RWPE2 (cell line): ENCODE measurements at regions not wholly inside any gene's neighbourhood (a gene's known extent, or its start where the extent isn't known, plus 50 kb on each side); places are given as distances from the start of the nearest gene placed in this dataset.

Experiments used
- ATAC-seq: fragments of 200-7000 bp; cut with Tn5 transposase; 3 replicates; pipeline ENCODE4 v1.9.1; 2021; ENCODE audit warnings: low read depth
- DNase-seq: peaks from one replicate; pipeline ENCODE4 v3.0.0-alpha.2; 2020; ENCODE audit warnings: low spot score
- H3K27ac ChIP-seq: fragments of 450-650 bp; 2 replicates; pipeline ENCODE4 v1.5.1; 2017; ENCODE audit warnings: mild to moderate bottlenecking; ENCODE audit not compliant: poor library complexity, severe bottlenecking
- H3K27me3 ChIP-seq: fragments of 250-450 bp; sonication (Bioruptor Pico); 2 replicates; pipeline ENCODE4 v1.5.1; 2021; ENCODE audit warnings: mild to moderate bottlenecking, moderate library complexity; ENCODE audit not compliant: insufficient read depth, poor library complexity, severe bottlenecking
- H3K36me3 ChIP-seq: fragments of 250-450 bp; sonication (Bioruptor Pico); 2 replicates; pipeline ENCODE4 v1.5.1; 2020; ENCODE audit warnings: low read depth, mild to moderate bottlenecking, moderate library complexity
- H3K4me1 ChIP-seq: fragments of 250-450 bp; sonication (Bioruptor Pico); 2 replicates; pipeline ENCODE4 v1.5.1; 2021; ENCODE audit warnings: mild to moderate bottlenecking, moderate library complexity; ENCODE audit not compliant: insufficient read depth, poor library complexity, severe bottlenecking
- H3K4me3 ChIP-seq: fragments of 250-450 bp; sonication (Bioruptor Pico); 2 replicates; pipeline ENCODE4 v1.5.1; 2021; ENCODE audit warnings: mild to moderate bottlenecking, moderate library complexity; ENCODE audit not compliant: severe bottlenecking
- H3K9me3 ChIP-seq: fragments of 250-450 bp; sonication (Bioruptor Pico); 2 replicates; pipeline ENCODE4 v1.5.1; 2021; ENCODE audit warnings: mild to moderate bottlenecking, moderate library complexity; ENCODE audit not compliant: severe bottlenecking
- TF ChIP-seq, protein P1 (sequence below): fragments of 450-650 bp; IDR thresholded peaks from one replicate; pipeline ENCODE4 v1.5.1; 2017; ENCODE audit warnings: mild to moderate bottlenecking, moderate library complexity; ENCODE audit not compliant: poor library complexity, severe bottlenecking

GRCh38 chr15:62928242-62928999 is 114.1 kb upstream of the TPM1 start:
- Histone ChIP-seq H3K27me3 (no peaks in the 10 kb centered on the region), H3K36me3 (no peaks in the 10 kb centered on the region), H3K27ac (peak overlapping the region; percentile 94), H3K4me3 (no peak overlapping the region), H3K4me1 (peaks cover 19% of the 10 kb centered on the region), H3K9me3 (no peaks in the 10 kb centered on the region)
- ATAC-seq (peak; percentile 80), DNase-seq (no peak)
- TF ChIP-seq, protein P1, sequence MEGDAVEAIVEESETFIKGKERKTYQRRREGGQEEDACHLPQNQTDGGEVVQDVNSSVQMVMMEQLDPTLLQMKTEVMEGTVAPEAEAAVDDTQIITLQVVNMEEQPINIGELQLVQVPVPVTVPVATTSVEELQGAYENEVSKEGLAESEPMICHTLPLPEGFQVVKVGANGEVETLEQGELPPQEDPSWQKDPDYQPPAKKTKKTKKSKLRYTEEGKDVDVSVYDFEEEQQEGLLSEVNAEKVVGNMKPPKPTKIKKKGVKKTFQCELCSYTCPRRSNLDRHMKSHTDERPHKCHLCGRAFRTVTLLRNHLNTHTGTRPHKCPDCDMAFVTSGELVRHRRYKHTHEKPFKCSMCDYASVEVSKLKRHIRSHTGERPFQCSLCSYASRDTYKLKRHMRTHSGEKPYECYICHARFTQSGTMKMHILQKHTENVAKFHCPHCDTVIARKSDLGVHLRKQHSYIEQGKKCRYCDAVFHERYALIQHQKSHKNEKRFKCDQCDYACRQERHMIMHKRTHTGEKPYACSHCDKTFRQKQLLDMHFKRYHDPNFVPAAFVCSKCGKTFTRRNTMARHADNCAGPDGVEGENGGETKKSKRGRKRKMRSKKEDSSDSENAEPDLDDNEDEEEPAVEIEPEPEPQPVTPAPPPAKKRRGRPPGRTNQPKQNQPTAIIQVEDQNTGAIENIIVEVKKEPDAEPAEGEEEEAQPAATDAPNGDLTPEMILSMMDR, result peak; percentile 61

GRCh38 chr15:62929000-62929357 is 113.6 kb upstream of the TPM1 start:
- Histone ChIP-seq H3K27me3 (no peaks in the 10 kb centered on the region), H3K27ac (peak overlapping the region; percentile 94), H3K9me3 (no peaks in the 10 kb centered on the region), H3K4me3 (no peak overlapping the region), H3K36me3 (no peaks in the 10 kb centered on the region), H3K4me1 (peaks cover 19% of the 10 kb centered on the region)
- DNase-seq (peak; percentile 80), ATAC-seq (peak; percentile 95)
- TF ChIP-seq, protein P1, result no peak

DNA sequence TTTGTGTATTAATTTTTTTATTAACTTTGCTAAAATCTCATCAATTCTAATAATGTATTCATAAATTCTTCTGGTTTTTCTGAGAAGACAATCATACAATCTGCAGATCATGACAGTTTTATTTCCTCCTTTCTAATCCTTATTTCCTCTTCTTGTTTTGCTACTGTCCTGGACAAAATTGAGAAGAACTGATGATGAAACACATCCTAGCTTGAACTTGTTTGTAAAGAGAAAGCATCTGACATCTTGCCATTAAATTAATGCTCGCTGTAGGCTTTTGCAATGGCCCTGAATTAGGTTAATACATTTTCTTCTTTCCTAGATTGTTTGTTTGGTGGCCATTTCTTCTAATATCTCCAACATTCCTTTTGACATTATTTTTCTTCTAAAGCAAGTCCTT is 110.9 kb upstream of the TPM1 start:
- peaks cover 19% of the 10 kb centered on the region for H3K4me1 ChIP-seq
- no peak overlapping the region for H3K27ac ChIP-seq
- no peak for DNase-seq
- no peak for ATAC-seq
- TF ChIP-seq, protein P1, result no peak
- no peaks in the 10 kb centered on the region for H3K36me3 ChIP-seq
- H3K4me3 ChIP-seq, result no peak overlapping the region
- H3K9me3 ChIP-seq, result no peaks in the 10 kb centered on the region
- no peaks in the 10 kb centered on the region for H3K27me3 ChIP-seq

- H3K4me3 ChIP-seq, result no peak overlapping the region
- no peaks in the 10 kb centered on the region for H3K27me3 ChIP-seq
- H3K27ac ChIP-seq, result no peak overlapping the region
- no peaks in the 10 kb centered on the region for H3K36me3 ChIP-seq
- H3K4me1 ChIP-seq, result peaks cover 19% of the 10 kb centered on the region
- DNase-seq, result no peak
- ATAC-seq, result no peak
- no peaks in the 10 kb centered on the region for H3K9me3 ChIP-seq
- TF ChIP-seq, protein P1, result no peak
These were observed 110.1 kb upstream of the TPM1 start for GRCh38 chr15:62932436-62932835.

GRCh38 chr15:62933386-62933785 is 109.2 kb upstream of the TPM1 start:
- Histone ChIP-seq H3K4me1 (peaks cover 13% of the 10 kb centered on the region), H3K9me3 (no peaks in the 10 kb centered on the region), H3K36me3 (no peaks in the 10 kb centered on the region), H3K27me3 (no peaks in the 10 kb centered on the region), H3K27ac (no peak overlapping the region), H3K4me3 (no peak overlapping the region)
- TF ChIP-seq, protein P1, result no peak
- no peak for DNase-seq
- no peak for ATAC-seq
